ENCODE measurements at regions not wholly inside any gene's neighbourhood (a gene's known extent, or its start where the extent isn't known, plus 50 kb on each side); places are given as distances from the start of the nearest gene placed in this dataset.
A peak's percentile ranks its signal among the peaks of the same experiment; 100 is the strongest.

- peaks cover 17% of the 10 kb centered on the region for H3K27me3 Mint-ChIP-seq (ENCODE audit: low read depth)
- no peak overlapping the region for H3K4me3 Mint-ChIP-seq
- no peak overlapping the region for H3K27ac Mint-ChIP-seq
- peaks cover 2% of the 10 kb centered on the region for H3K9me3 Mint-ChIP-seq
- no peaks in the 10 kb centered on the region for H3K4me1 Mint-ChIP-seq
- no peak for TF ChIP-seq CTCF (IDR thresholded peaks at IDR 0.05; ENCODE audit: unreplicated experiment in 3 of 3)
- H3K36me3 Mint-ChIP-seq (ENCODE audit: low read depth), result no peaks in the 10 kb centered on the region
These were observed 155.5 kb downstream of the POLR2M start for GRCh38 chr15:57861815-57862586.

GRCh38 chr15:57862761-57863160 lies 156.2 kb downstream of the POLR2M start:
- H3K9me3 Mint-ChIP-seq, result peaks cover 2% of the 10 kb centered on the region
- no peak overlapping the region for H3K27ac Mint-ChIP-seq
- no peaks in the 10 kb centered on the region for H3K36me3 Mint-ChIP-seq (ENCODE audit: low read depth)
- TF ChIP-seq CTCF (IDR thresholded peaks at IDR 0.05; ENCODE audit: unreplicated experiment in 3 of 3), result no peak
- H3K4me1 Mint-ChIP-seq, result no peaks in the 10 kb centered on the region
- no peak overlapping the region for H3K4me3 Mint-ChIP-seq
- peaks cover 17% of the 10 kb centered on the region for H3K27me3 Mint-ChIP-seq (ENCODE audit: low read depth)

- H3K4me1 Mint-ChIP-seq, result no peaks in the 10 kb centered on the region
- no peak overlapping the region for H3K27ac Mint-ChIP-seq
- H3K9me3 Mint-ChIP-seq, result no peaks in the 10 kb centered on the region
- peaks cover 15% of the 10 kb centered on the region for H3K27me3 Mint-ChIP-seq (ENCODE audit: low read depth)
- no peak overlapping the region for H3K4me3 Mint-ChIP-seq
- H3K36me3 Mint-ChIP-seq (ENCODE audit: low read depth), result no peaks in the 10 kb centered on the region
- TF ChIP-seq CTCF (IDR thresholded peaks at IDR 0.05; ENCODE audit: unreplicated experiment in 3 of 3), result peak in 2 of 3 experiments; percentile 14 to 25
These were observed 158.8 kb downstream of the POLR2M start for GRCh38 chr15:57865294-57865693.

- Mint-ChIP-seq H3K4me1 (no peaks in the 10 kb centered on the region), H3K27me3 (ENCODE audit: low read depth) (peaks cover 15% of the 10 kb centered on the region), H3K27ac (no peak overlapping the region), H3K9me3 (no peaks in the 10 kb centered on the region), H3K4me3 (no peak overlapping the region), H3K36me3 (ENCODE audit: low read depth) (no peaks in the 10 kb centered on the region)
- peak; percentile 40 to 55 (median 45) for TF ChIP-seq CTCF (IDR thresholded peaks at IDR 0.05; ENCODE audit: unreplicated experiment in 3 of 3)
These were observed 159.7 kb downstream of the POLR2M start for GRCh38 chr15:57866149-57866736.

- H3K27me3 Mint-ChIP-seq (ENCODE audit: low read depth), result peaks cover 12% of the 10 kb centered on the region
- H3K36me3 Mint-ChIP-seq (ENCODE audit: low read depth), result no peaks in the 10 kb centered on the region
- no peaks in the 10 kb centered on the region for H3K9me3 Mint-ChIP-seq
- no peak overlapping the region for H3K27ac Mint-ChIP-seq
- no peaks in the 10 kb centered on the region for H3K4me1 Mint-ChIP-seq
- TF ChIP-seq CTCF (IDR thresholded peaks at IDR 0.05; ENCODE audit: unreplicated experiment in 3 of 3), result no peak
- H3K4me3 Mint-ChIP-seq, result no peak overlapping the region
These were observed 161.7 kb downstream of the POLR2M start for GRCh38 chr15:57867970-57868798.
